ENCODE measurements at regions not wholly inside any gene's neighbourhood (a gene's known extent, or its start where the extent isn't known, plus 50 kb on each side); places are given as distances from the start of the nearest gene placed in this dataset.
A peak's percentile ranks its signal among the peaks of the same experiment; 100 is the strongest.

DNA sequence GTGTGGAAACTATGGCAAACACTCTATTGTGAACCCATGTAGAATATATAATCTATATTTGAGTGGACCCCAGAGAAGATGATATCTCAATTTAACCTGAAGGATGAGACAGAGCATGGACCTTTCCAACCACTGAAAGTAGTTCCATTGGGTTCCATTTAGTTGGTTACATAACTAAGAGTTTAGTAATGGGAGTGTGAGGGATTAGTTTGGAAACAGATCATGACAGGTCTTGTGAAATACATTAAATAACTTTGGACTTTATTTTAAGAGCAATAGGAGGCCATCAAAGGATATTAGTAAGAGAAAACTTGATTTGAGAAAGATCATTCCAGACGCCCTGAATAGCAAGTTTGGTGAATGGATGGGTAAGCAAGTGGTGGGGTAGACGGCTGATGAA, 487.2 kb upstream of the ROBO2 start:
- intact Hi-C loops (cut with DNase I): no loop called here
- no peaks in the 10 kb centered on the region for H3K4me1 ChIP-seq
- TF ChIP-seq, protein P1, sequence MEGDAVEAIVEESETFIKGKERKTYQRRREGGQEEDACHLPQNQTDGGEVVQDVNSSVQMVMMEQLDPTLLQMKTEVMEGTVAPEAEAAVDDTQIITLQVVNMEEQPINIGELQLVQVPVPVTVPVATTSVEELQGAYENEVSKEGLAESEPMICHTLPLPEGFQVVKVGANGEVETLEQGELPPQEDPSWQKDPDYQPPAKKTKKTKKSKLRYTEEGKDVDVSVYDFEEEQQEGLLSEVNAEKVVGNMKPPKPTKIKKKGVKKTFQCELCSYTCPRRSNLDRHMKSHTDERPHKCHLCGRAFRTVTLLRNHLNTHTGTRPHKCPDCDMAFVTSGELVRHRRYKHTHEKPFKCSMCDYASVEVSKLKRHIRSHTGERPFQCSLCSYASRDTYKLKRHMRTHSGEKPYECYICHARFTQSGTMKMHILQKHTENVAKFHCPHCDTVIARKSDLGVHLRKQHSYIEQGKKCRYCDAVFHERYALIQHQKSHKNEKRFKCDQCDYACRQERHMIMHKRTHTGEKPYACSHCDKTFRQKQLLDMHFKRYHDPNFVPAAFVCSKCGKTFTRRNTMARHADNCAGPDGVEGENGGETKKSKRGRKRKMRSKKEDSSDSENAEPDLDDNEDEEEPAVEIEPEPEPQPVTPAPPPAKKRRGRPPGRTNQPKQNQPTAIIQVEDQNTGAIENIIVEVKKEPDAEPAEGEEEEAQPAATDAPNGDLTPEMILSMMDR (IDR thresholded peaks at IDR 0.05): no peak
- no peak for ATAC-seq
- DNase-seq: no peak
- no peak overlapping the region for H3K27ac ChIP-seq
- H3K9me3 ChIP-seq: no peaks in the 10 kb centered on the region
- H3K27me3 ChIP-seq: no peaks in the 10 kb centered on the region
- H3K36me3 ChIP-seq: no peaks in the 10 kb centered on the region
- no peak overlapping the region for H3K4me3 ChIP-seq

DNA sequence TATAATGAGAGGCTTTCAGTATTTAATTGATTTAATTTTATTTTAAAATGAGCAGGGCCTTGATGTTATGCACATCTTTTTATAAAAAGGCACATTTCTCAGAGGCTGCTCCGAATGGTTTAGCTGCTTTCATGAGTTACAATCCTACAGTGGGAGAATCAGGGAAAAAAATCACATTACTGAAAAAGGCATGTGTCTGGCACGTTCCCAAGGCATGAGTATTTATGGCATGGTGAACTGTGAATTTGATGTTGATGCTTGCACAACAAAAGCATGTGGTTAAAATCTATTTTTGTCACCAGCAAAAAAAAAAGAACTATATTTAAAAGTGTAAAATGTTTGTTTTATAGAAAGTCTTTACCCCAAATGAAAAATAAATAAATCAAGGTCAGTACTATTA, 485.2 kb upstream of the ROBO2 start:
- ATAC-seq: no peak
- no peaks in the 10 kb centered on the region for H3K4me1 ChIP-seq

DNA sequence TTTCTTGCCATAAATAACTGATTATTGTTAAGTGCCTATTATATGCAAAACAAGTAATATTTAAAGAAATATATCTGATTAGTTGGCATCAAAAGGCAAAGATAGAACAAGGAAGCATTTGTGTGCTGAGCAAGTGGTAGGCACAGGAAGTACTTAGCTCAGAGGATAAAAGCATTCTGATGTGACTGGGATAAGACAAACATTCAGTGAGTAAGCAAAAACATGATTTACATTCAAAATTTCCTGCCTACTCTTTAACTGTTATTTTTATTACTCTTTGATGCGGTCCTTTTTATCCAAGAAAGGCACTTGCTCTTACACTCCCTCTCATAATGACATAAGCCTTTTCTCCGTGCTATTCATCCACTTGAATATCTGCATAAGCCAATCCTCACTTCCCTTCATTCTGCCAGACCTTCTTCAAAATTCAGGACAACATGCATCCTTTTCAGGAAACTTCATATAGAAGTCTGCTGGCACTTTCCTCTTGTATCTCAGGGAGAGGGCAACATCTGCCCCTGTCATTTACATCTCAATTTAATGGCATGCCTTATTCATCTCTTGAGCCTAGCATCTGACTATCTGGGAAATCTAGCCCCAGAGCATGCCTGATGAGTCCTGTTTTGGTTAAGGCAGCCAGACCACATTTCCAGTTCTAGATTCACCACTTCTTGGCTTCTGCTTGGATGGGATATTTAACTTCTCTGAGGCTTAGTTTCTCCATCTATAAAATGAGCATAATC, 478.2 kb upstream of the ROBO2 start:
- H3K36me3 ChIP-seq: no peaks in the 10 kb centered on the region
- no peaks in the 10 kb centered on the region for H3K4me1 ChIP-seq
- no peak overlapping the region for H3K4me3 ChIP-seq
- H3K27ac ChIP-seq: no peak overlapping the region
- H3K27me3 ChIP-seq: no peaks in the 10 kb centered on the region
- intact Hi-C loops (cut with DNase I): no loop called here
- ATAC-seq (no peak), DNase-seq (no peak)
- H3K9me3 ChIP-seq: no peaks in the 10 kb centered on the region
- TF ChIP-seq, protein P1 (IDR thresholded peaks at IDR 0.05): no peak

More for the DNA sequence above, 485.2 kb upstream of the ROBO2 start:
- DNase-seq: no peak
- Histone ChIP-seq H3K4me3 (no peak overlapping the region), H3K27ac (no peak overlapping the region), H3K27me3 (no peaks in the 10 kb centered on the region), H3K9me3 (no peaks in the 10 kb centered on the region), H3K36me3 (no peaks in the 10 kb centered on the region)
- TF ChIP-seq, protein P1 (IDR thresholded peaks at IDR 0.05): no peak
- intact Hi-C loops (cut with DNase I): no loop called here

DNA sequence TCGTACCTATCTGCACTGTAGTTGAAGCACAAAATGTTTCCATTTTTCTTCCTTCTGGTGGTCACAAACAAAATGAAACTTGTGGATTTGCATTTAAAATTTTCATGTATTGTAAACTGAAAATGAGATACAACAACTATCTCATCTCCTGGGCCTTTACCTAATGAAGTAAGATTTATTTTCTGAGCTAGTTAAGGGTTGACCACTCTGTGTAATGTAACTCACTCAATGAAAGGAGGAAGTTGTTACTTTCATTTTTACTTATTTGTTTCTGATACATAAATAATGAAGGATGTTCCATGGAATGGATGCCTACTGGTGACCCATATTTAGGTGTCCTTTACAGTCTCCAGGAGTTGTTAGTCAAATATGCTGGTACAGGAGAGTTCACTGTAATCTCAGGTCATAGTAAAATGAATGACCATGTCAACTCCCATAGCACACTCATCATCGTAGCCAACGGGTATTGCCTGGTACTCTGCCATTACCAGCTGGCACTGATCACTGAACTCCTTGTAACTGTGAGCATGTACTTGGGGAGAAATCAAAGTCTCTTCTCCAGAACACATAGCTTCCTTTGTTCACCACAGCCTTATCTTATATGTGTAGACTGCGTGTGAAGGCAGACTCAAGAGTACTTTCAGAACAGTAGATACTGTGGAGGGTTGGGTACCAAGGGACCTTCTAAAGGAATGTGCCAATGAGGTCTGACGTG, 474.2 kb upstream of the ROBO2 start:
- Histone ChIP-seq H3K27ac (no peak overlapping the region), H3K4me1 (no peaks in the 10 kb centered on the region), H3K27me3 (no peaks in the 10 kb centered on the region), H3K4me3 (no peak overlapping the region), H3K9me3 (no peaks in the 10 kb centered on the region), H3K36me3 (no peaks in the 10 kb centered on the region)
- no peak for DNase-seq
- peak; percentile 66 for ATAC-seq
- TF ChIP-seq, protein P1 (IDR thresholded peaks at IDR 0.05): no peak
- intact Hi-C loops (cut with DNase I): no loop called here

DNA sequence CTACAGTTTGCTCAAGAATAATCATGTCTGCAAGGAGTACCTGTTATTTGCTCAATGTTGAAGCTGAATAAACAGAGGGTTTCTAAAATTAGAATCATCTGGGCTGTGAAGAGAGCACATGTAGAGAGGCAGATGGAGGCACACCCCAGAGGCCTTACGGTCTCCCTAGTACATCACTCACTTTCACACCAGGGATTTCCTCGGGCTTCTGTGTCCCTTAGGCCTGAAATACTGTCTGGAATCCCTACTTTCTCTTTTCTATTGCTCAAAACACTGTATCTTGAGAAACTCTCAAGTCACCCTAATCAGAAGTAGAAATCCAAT, 473.7 kb upstream of the ROBO2 start:
- intact Hi-C loops (cut with DNase I): no loop called here
- H3K27ac ChIP-seq: no peak overlapping the region
- no peak overlapping the region for H3K4me3 ChIP-seq
- no peaks in the 10 kb centered on the region for H3K9me3 ChIP-seq
- TF ChIP-seq, protein P1 (IDR thresholded peaks at IDR 0.05): no peak
- no peak for DNase-seq
- no peaks in the 10 kb centered on the region for H3K4me1 ChIP-seq
- no peaks in the 10 kb centered on the region for H3K27me3 ChIP-seq
- no peaks in the 10 kb centered on the region for H3K36me3 ChIP-seq
- no peak for ATAC-seq
